ENCODE measurements at regions not wholly inside any gene's neighbourhood (a gene's known extent, or its start where the extent isn't known, plus 50 kb on each side); places are given as distances from the start of the nearest gene placed in this dataset.

- peaks cover 30% of the 10 kb centered on the region for H3K27me3 Mint-ChIP-seq
- Histone ChIP-seq H3K4me2 (replicated peaks; ENCODE audit: low read depth, low read length, poor library complexity, severe bottlenecking) (no peak overlapping the region), H3K9ac (ENCODE audit: low read length) (no peak overlapping the region), H2AFZ (ENCODE audit: insufficient read depth, low read depth, low read length, poor library complexity, severe bottlenecking) (no peak overlapping the region), H3K79me2 (ENCODE audit: control insufficient read depth, insufficient read depth, low read length) (no peaks in the 10 kb centered on the region), H4K20me1 (ENCODE audit: control insufficient read depth, insufficient read depth, low read length, poor library complexity, severe bottlenecking) (no peaks in the 10 kb centered on the region), H3K4me3 (ENCODE audit: control extremely low read depth in 1 of 5, extremely low read depth in 1 of 5, insufficient read depth in 1 of 5, low read depth in 2 of 5, low read length in 4 of 5) (no peak overlapping the region), H3K27me3 (replicated peaks in 1 of 4; ENCODE audit: control extremely low read depth in 1 of 4, control insufficient read depth in 3 of 4, insufficient read depth in 4 of 4, low read length in 3 of 4) (no peaks in the 10 kb centered on the region), H3K27ac (ENCODE audit: low read length in 2 of 2) (no peak overlapping the region), H3K36me3 (replicated peaks in 1 of 2; ENCODE audit: control extremely low read depth in 1 of 2, control insufficient read depth in 1 of 2, extremely low read depth in 1 of 2, insufficient read depth in 2 of 2, low read length in 1 of 2) (no peaks in the 10 kb centered on the region), H3K4me1 (ENCODE audit: control insufficient read depth in 2 of 2, insufficient read depth in 2 of 2, low read length in 2 of 2) (no peaks in the 10 kb centered on the region), H3K9me3 (ENCODE audit: control extremely low read depth in 1 of 3, control insufficient read depth in 2 of 3, insufficient read depth in 1 of 3, low read length in 2 of 3) (peaks cover 0 to 4% (median 2%) of the 10 kb centered on the region in 3 donors)
- H3K9me3 Mint-ChIP-seq (ENCODE audit: insufficient read depth), result peaks cover 11% of the 10 kb centered on the region
- ATAC-seq (ENCODE audit: low read depth) (no peak), DNase-seq (no peak)
- CTCF ChIA-PET, result no interaction called here
- no peak overlapping the region for H3K27ac Mint-ChIP-seq
- WGBS (ENCODE audit: insufficient coverage), result 100% methylated on average over 1 of the region's 2 CpGs
- TF ChIP-seq CTCF (IDR thresholded peaks at IDR 0.05) (no peak), EZH2 (IDR thresholded peaks at IDR 0.05; ENCODE audit: borderline replicate concordance, insufficient read depth, low read depth, low read length, poor library complexity, severe bottlenecking) (no peak)
- no peaks in the 10 kb centered on the region for H3K4me1 Mint-ChIP-seq
- H3K4me3 Mint-ChIP-seq, result no peak overlapping the region
- POLR2A ChIA-PET, result no interaction called here
- intact Hi-C loops (cut with micrococcal nuclease), result no loop called here
These were observed 139.8 kb upstream of the CCDC150 start for GRCh38 chr2:196499686-196500085.

- Histone ChIP-seq H3K79me2 (ENCODE audit: control insufficient read depth, insufficient read depth, low read length) (no peaks in the 10 kb centered on the region), H3K9ac (ENCODE audit: low read length) (no peak overlapping the region), H3K4me3 (ENCODE audit: control extremely low read depth in 1 of 5, extremely low read depth in 1 of 5, insufficient read depth in 1 of 5, low read depth in 2 of 5, low read length in 4 of 5) (no peak overlapping the region), H3K27me3 (replicated peaks in 1 of 4; ENCODE audit: control extremely low read depth in 1 of 4, control insufficient read depth in 3 of 4, insufficient read depth in 4 of 4, low read length in 3 of 4) (peaks cover 0 to 2% (median 0%) of the 10 kb centered on the region in 4 experiments), H3K36me3 (replicated peaks in 1 of 2; ENCODE audit: control extremely low read depth in 1 of 2, control insufficient read depth in 1 of 2, extremely low read depth in 1 of 2, insufficient read depth in 2 of 2, low read length in 1 of 2) (no peaks in the 10 kb centered on the region), H2AFZ (ENCODE audit: insufficient read depth, low read depth, low read length, poor library complexity, severe bottlenecking) (no peak overlapping the region), H3K4me1 (ENCODE audit: control insufficient read depth in 2 of 2, insufficient read depth in 2 of 2, low read length in 2 of 2) (no peaks in the 10 kb centered on the region), H3K9me3 (ENCODE audit: control extremely low read depth in 1 of 3, control insufficient read depth in 2 of 3, insufficient read depth in 1 of 3, low read length in 2 of 3) (peaks cover 0 to 4% (median 2%) of the 10 kb centered on the region in 3 donors), H3K27ac (ENCODE audit: low read length in 2 of 2) (no peak overlapping the region), H4K20me1 (ENCODE audit: control insufficient read depth, insufficient read depth, low read length, poor library complexity, severe bottlenecking) (no peaks in the 10 kb centered on the region), H3K4me2 (replicated peaks; ENCODE audit: low read depth, low read length, poor library complexity, severe bottlenecking) (no peak overlapping the region)
- ATAC-seq (ENCODE audit: low read depth) (no peak), DNase-seq (no peak)
- Mint-ChIP-seq H3K27ac (no peak overlapping the region), H3K4me1 (no peaks in the 10 kb centered on the region), H3K4me3 (no peak overlapping the region), H3K27me3 (peaks cover 33% of the 10 kb centered on the region), H3K9me3 (ENCODE audit: insufficient read depth) (peaks cover 11% of the 10 kb centered on the region)
- 80% methylated on average over 1 of the region's 4 CpGs for WGBS (ENCODE audit: insufficient coverage)
- ChIA-PET POLR2A (no interaction called here), CTCF (no interaction called here)
- intact Hi-C loops (cut with micrococcal nuclease), result no loop called here
- TF ChIP-seq CTCF (IDR thresholded peaks at IDR 0.05), result no peak
- TF ChIP-seq EZH2 (IDR thresholded peaks at IDR 0.05; ENCODE audit: borderline replicate concordance, insufficient read depth, low read depth, low read length, poor library complexity, severe bottlenecking), result no peak
These were observed 138.7 kb upstream of the CCDC150 start for GRCh38 chr2:196500686-196501431.
